ENCODE measurements at regions not wholly inside any gene's neighbourhood (a gene's known extent, or its start where the extent isn't known, plus 50 kb on each side); places are given as distances from the start of the nearest gene placed in this dataset.

DNA sequence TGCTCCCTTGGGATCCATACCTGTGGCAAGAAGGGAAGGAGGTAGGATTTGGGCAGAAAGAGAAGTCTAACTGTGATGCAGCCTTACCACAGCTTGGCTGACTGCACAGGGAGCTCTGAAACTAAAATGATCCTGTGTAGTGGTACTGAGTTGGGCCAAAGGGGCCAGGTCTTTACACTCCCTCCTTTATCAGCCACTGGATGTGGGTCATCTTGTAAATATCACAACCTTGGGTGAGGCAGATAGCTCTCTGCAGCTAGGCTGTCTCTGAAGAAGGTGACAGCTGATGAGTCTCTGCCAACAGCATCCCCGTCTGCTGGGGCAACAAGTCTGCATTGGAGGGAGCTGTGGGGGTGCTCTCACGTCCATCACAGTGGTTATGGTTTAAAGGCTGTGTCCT is 95.9 kb upstream of the CAND1 start:
- H3K9ac ChIP-seq (ENCODE audit: low read length), result no peak overlapping the region
- H3K4me1 ChIP-seq (ENCODE audit: control insufficient read depth, low read depth, low read length), result no peaks in the 10 kb centered on the region
- H3K27me3 ChIP-seq (ENCODE audit: control insufficient read depth, insufficient read depth, low read length), result no peaks in the 10 kb centered on the region
- H3K27ac ChIP-seq (ENCODE audit: low read length), result no peak overlapping the region
- no peaks in the 10 kb centered on the region for H3K36me3 ChIP-seq (ENCODE audit: control insufficient read depth, low read depth, low read length)
- no peaks in the 10 kb centered on the region for H3K9me3 ChIP-seq (ENCODE audit: control insufficient read depth, low read depth, low read length)
- H3K4me3 ChIP-seq (ENCODE audit: low read length), result no peak overlapping the region

DNA sequence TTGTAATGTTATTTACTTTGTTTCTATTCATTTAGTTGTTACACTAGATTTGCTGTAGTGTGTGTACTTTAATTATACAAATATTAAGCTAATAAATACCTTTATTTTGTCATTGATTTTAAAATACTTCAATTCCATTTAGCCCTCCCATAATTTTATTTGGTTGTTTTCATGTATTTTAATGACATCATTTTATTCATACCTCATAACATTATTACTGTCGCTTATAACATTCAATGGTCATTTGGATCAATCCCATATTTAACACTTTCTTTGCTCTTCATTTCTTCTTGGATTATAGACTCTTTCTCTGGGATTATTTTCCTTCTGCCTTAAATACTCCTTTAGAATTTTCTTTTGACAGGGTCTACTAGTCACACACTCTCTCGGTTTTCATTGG is 86.6 kb upstream of the CAND1 start:
- Histone ChIP-seq H3K27me3 (ENCODE audit: control insufficient read depth, insufficient read depth, low read length) (no peaks in the 10 kb centered on the region), H3K27ac (ENCODE audit: low read length) (no peak overlapping the region), H3K36me3 (ENCODE audit: control insufficient read depth, low read depth, low read length) (no peaks in the 10 kb centered on the region), H3K4me1 (ENCODE audit: control insufficient read depth, low read depth, low read length) (no peaks in the 10 kb centered on the region), H3K9ac (ENCODE audit: low read length) (no peak overlapping the region), H3K4me3 (ENCODE audit: low read length) (no peak overlapping the region), H3K9me3 (ENCODE audit: control insufficient read depth, low read depth, low read length) (no peaks in the 10 kb centered on the region)

DNA sequence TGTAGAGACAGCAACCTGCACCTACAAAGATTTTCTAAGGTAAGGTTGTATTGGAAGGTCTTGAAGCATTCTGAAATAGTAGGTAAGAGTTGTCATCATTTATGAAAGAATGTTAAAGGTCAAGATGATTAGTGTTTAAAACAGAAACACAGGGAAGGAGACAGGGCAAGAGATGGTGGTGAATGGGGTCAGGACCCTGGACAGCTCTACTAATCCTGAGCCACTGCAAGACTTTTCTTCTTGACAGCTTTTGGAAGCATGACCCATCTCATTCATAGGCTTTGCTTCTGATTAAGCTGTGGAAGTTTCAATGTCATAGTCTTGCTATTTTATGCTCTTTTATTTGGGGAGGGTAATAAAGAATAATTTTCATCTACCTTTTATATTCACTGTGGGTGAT is 75.5 kb upstream of the CAND1 start:
- Histone ChIP-seq H3K36me3 (ENCODE audit: control insufficient read depth, low read depth, low read length) (no peaks in the 10 kb centered on the region), H3K4me1 (ENCODE audit: control insufficient read depth, low read depth, low read length) (no peaks in the 10 kb centered on the region), H3K9me3 (ENCODE audit: control insufficient read depth, low read depth, low read length) (no peaks in the 10 kb centered on the region), H3K27ac (ENCODE audit: low read length) (no peak overlapping the region), H3K4me3 (ENCODE audit: low read length) (no peak overlapping the region), H3K27me3 (ENCODE audit: control insufficient read depth, insufficient read depth, low read length) (no peaks in the 10 kb centered on the region), H3K9ac (ENCODE audit: low read length) (no peak overlapping the region)

DNA sequence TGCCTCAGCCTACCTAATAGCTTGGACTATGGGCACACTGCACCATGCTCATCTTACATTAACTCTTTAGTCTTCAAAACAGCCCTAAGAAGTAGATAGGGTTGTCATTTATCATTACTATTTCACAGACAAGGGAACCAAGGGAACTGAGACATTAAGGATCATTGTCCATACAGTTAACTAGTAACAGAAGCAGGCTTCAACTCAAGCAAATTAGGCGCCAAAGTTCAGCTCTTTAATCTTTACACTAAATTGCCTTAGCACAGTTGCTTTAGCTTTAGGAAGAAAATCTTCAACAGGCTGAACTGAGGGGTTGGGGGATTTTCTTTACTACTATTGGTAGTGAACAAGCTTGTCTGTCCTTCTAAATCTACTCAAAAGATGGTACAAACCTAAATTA is 68.8 kb upstream of the CAND1 start:
- no peak overlapping the region for H3K4me3 ChIP-seq (ENCODE audit: low read length)
- no peaks in the 10 kb centered on the region for H3K9me3 ChIP-seq (ENCODE audit: control insufficient read depth, low read depth, low read length)
- peaks cover 3% of the 10 kb centered on the region for H3K4me1 ChIP-seq (ENCODE audit: control insufficient read depth, low read depth, low read length)
- H3K36me3 ChIP-seq (ENCODE audit: control insufficient read depth, low read depth, low read length), result no peaks in the 10 kb centered on the region
- no peak overlapping the region for H3K27ac ChIP-seq (ENCODE audit: low read length)
- no peaks in the 10 kb centered on the region for H3K27me3 ChIP-seq (ENCODE audit: control insufficient read depth, insufficient read depth, low read length)
- no peak overlapping the region for H3K9ac ChIP-seq (ENCODE audit: low read length)

DNA sequence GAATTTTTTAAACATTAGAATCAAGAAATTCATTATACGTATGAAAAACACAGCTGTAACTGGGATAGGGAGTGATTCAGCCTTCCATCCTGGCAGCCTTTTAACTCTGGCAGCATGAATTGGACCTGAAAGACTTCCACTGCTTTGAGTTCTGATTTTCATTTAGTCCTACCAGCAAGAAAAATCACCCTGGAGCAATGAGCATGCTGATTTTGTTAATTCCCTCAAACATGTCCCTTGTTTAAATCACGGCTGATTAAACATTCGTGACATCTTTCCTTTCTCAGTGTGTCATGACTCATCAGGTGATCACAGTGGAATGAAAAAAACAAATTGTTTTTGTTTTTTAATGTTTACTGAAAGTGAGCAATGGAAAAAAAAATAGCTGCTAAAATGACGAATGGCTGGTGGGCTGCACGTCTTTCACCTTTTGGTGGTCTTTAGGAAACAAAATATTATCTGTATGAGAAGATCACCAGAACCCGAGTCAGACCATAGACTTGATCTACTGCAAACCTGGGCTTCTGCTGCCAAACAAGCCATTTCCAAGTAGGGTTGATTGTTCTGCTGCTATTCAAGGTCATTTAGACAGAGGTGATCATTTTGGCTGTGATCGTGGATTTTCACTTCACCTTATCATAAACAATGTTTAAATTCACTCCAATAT is 67.0 kb upstream of the CAND1 start:
- H3K4me1 ChIP-seq (ENCODE audit: control insufficient read depth, low read depth, low read length), result peaks cover 3% of the 10 kb centered on the region
- H3K9me3 ChIP-seq (ENCODE audit: control insufficient read depth, low read depth, low read length), result no peaks in the 10 kb centered on the region
- H3K27me3 ChIP-seq (ENCODE audit: control insufficient read depth, insufficient read depth, low read length), result no peaks in the 10 kb centered on the region
- H3K36me3 ChIP-seq (ENCODE audit: control insufficient read depth, low read depth, low read length), result no peaks in the 10 kb centered on the region
- no peak overlapping the region for H3K27ac ChIP-seq (ENCODE audit: low read length)
- H3K4me3 ChIP-seq (ENCODE audit: low read length), result no peak overlapping the region
- H3K9ac ChIP-seq (ENCODE audit: low read length), result no peak overlapping the region

DNA sequence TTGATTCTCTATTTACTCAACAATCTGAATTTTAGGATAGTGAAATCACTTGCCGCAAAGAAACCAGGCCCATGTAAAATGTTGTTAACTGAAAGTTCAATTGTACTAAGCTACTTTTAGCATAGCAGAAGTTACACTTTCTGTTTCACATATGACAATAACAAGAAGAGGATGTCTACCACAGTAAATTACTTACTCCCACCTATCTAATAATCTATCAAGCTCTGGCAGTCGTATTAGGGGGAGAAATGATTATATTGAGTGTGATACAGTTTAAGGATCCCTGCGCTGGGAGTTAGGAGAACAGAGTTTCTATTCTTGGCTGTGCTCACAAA is 66.5 kb upstream of the CAND1 start:
- no peak overlapping the region for H3K4me3 ChIP-seq (ENCODE audit: low read length)
- no peaks in the 10 kb centered on the region for H3K36me3 ChIP-seq (ENCODE audit: control insufficient read depth, low read depth, low read length)
- no peaks in the 10 kb centered on the region for H3K9me3 ChIP-seq (ENCODE audit: control insufficient read depth, low read depth, low read length)
- H3K4me1 ChIP-seq (ENCODE audit: control insufficient read depth, low read depth, low read length), result peaks cover 3% of the 10 kb centered on the region
- H3K27ac ChIP-seq (ENCODE audit: low read length), result no peak overlapping the region
- H3K9ac ChIP-seq (ENCODE audit: low read length), result no peak overlapping the region
- H3K27me3 ChIP-seq (ENCODE audit: control insufficient read depth, insufficient read depth, low read length), result no peaks in the 10 kb centered on the region

DNA sequence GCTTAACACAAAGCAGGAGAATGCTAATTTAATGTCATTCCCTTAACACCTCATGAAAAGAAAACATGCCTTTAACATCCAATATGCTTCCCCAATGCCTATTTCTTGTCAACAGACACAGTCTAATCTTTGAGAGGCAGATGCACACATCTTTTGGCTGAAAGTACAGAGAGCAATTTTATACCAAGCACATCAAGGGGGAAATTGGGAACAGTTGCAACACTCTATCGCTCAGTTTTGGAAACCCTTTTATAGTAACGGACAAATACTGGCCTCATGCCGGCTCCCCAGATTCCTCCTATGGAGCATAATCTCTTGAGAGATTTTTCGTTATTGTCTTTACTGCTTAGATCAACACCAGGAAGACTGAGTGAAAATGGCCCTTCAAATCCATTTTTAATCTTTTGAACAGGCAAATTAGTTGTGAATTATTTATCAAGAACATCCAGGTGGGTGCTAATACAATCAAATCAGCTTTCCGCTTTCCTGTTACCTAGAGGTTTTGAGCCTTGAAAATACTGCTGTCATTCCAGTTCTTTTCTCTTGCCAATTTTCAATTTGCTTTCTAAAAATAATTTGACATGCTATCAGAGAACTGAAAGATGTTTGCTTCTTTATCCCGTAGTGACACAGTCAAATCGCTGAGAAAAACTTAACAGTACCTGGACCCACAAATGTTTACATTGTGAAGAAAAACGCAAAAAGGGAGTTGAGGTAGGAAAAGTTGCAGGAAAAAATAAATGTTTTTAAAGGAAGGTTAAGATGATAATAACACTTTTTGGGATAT is 60.7 kb upstream of the CAND1 start:
- Histone ChIP-seq H3K4me3 (ENCODE audit: low read length) (no peak overlapping the region), H3K4me1 (ENCODE audit: control insufficient read depth, low read depth, low read length) (no peaks in the 10 kb centered on the region), H3K27me3 (ENCODE audit: control insufficient read depth, insufficient read depth, low read length) (no peaks in the 10 kb centered on the region), H3K36me3 (ENCODE audit: control insufficient read depth, low read depth, low read length) (no peaks in the 10 kb centered on the region), H3K9ac (ENCODE audit: low read length) (no peak overlapping the region), H3K9me3 (ENCODE audit: control insufficient read depth, low read depth, low read length) (no peaks in the 10 kb centered on the region), H3K27ac (ENCODE audit: low read length) (no peak overlapping the region)

DNA sequence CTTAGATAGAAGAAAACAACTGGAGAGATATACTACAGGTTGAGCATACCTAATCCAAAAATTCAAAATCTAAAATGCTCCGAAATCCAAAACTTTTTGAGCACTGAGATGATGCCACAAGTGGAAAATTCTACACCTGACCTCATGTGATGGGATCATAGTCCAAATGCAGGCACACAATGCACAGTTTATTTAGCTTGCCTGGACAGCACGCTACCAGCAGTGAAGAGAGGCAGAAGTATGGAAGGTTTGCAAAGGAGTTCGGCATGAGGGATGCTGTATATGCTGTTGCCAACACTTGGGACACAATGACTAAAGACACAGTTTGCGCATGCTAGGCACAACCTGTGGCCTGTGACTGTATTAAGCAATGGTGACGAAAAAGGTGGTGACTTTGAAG is 58.1 kb upstream of the CAND1 start:
- Histone ChIP-seq H3K9ac (ENCODE audit: low read length) (no peak overlapping the region), H3K4me3 (ENCODE audit: low read length) (no peak overlapping the region), H3K36me3 (ENCODE audit: control insufficient read depth, low read depth, low read length) (no peaks in the 10 kb centered on the region), H3K4me1 (ENCODE audit: control insufficient read depth, low read depth, low read length) (no peaks in the 10 kb centered on the region), H3K27ac (ENCODE audit: low read length) (no peak overlapping the region), H3K27me3 (ENCODE audit: control insufficient read depth, insufficient read depth, low read length) (no peaks in the 10 kb centered on the region), H3K9me3 (ENCODE audit: control insufficient read depth, low read depth, low read length) (no peaks in the 10 kb centered on the region)

DNA sequence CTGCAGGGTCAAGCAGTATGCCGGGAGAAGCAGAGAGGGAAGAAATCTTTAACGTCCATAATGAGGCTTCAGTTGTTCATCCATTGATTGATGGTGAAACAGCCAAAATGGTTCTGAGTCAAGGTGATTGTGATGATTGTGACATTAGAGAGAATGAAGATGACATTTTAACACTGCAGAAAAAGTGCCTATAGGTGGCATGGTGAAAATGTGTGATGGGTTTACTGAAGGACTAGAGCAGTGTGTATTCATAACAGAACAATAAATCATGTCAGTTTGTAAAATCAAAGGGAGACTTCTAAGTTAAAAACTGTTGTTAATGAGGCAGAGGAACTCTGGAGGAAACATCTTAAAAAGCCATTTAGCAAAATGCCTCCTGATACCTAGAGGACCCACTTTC is 57.7 kb upstream of the CAND1 start:
- H3K27ac ChIP-seq (ENCODE audit: low read length), result no peak overlapping the region

DNA sequence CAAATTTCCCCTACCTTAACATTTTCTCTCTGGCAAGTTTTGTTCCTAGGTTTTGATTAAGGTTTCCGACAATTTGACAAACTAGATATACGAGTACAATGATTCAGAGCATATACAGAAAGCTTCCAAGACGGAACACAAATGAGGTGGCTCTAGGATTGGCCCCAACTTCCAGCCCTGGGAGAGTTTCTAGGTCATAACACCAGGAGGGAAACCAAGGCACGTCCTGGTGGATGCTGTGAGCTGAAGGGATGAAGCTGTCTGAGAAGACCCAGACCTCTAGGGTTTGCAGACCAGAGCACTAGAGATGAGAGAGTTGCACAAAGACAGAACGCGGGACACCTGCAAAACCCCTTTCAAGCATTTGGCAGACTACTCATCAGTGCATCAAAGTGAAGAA is 51.5 kb upstream of the CAND1 start:
- H3K4me1 ChIP-seq (ENCODE audit: control insufficient read depth, low read depth, low read length), result peaks cover under 1% of the 10 kb centered on the region
- H3K27me3 ChIP-seq (ENCODE audit: control insufficient read depth, insufficient read depth, low read length), result no peaks in the 10 kb centered on the region
- H3K36me3 ChIP-seq (ENCODE audit: control insufficient read depth, low read depth, low read length), result no peaks in the 10 kb centered on the region
- H3K27ac ChIP-seq (ENCODE audit: low read length), result no peak overlapping the region
- H3K4me3 ChIP-seq (ENCODE audit: low read length), result no peak overlapping the region
- no peak overlapping the region for H3K9ac ChIP-seq (ENCODE audit: low read length)
- no peaks in the 10 kb centered on the region for H3K9me3 ChIP-seq (ENCODE audit: control insufficient read depth, low read depth, low read length)

More for the DNA sequence above, 57.7 kb upstream of the CAND1 start:
- Histone ChIP-seq H3K27me3 (ENCODE audit: control insufficient read depth, insufficient read depth, low read length) (no peaks in the 10 kb centered on the region), H3K9ac (ENCODE audit: low read length) (no peak overlapping the region), H3K36me3 (ENCODE audit: control insufficient read depth, low read depth, low read length) (no peaks in the 10 kb centered on the region), H3K4me3 (ENCODE audit: low read length) (no peak overlapping the region), H3K4me1 (ENCODE audit: control insufficient read depth, low read depth, low read length) (no peaks in the 10 kb centered on the region), H3K9me3 (ENCODE audit: control insufficient read depth, low read depth, low read length) (no peaks in the 10 kb centered on the region)

Measured in iPS-18a (cell line).